GM23338 (cell line): ENCODE measurements at regions not wholly inside any gene's neighbourhood (a gene's known extent, or its start where the extent isn't known, plus 50 kb on each side); places are given as distances from the start of the nearest gene placed in this dataset.

Experiments used
- CREB1 ChIP-seq: fragments of 250-450 bp; sonication (Bioruptor Pico); IDR thresholded peaks from 2 replicates; pipeline ENCODE4 v1.5.0; 2020; ENCODE audit warnings: low read depth, mild to moderate bottlenecking, moderate library complexity
- ETS1 ChIP-seq: IDR thresholded peaks from 2 replicates; pipeline ENCODE4 v1.6.1; 2016; ENCODE audit warnings: antibody characterized with exemption
- EZH2 ChIP-seq: fragments of 200-600 bp; sonication (generic); IDR thresholded peaks from one replicate; pipeline ENCODE4 v1.8.0; 2017; ENCODE audit warnings: antibody characterized with exemption, mild to moderate bottlenecking, low read depth; ENCODE audit not compliant: unreplicated experiment
- EZH2phosphoT487 ChIP-seq: fragments of 200-600 bp; sonication (generic); IDR thresholded peaks from one replicate; pipeline ENCODE4 v1.8.1; 2018; ENCODE audit warnings: antibody characterized with exemption; ENCODE audit not compliant: unreplicated experiment
- JUNB ChIP-seq: IDR thresholded peaks from one replicate; pipeline ENCODE4 v1.6.1; 2016; ENCODE audit warnings: antibody characterized with exemption; ENCODE audit not compliant: unreplicated experiment
- POLR2AphosphoS5 ChIP-seq: IDR thresholded peaks from 2 replicates; pipeline ENCODE4 v1.6.1; 2016; ENCODE audit warnings: antibody characterized with exemption, low read depth
- REST ChIP-seq: IDR thresholded peaks from one replicate; pipeline ENCODE4 v1.6.1; 2018; ENCODE audit warnings: antibody characterized with exemption; ENCODE audit not compliant: unreplicated experiment
- ZNF114 ChIP-seq: fragments of 250-450 bp; sonication (Bioruptor Pico); IDR thresholded peaks from 2 replicates; pipeline ENCODE4 v1.5.0; 2020; ENCODE audit warnings: mild to moderate bottlenecking, moderate library complexity
- ZNF331 ChIP-seq: fragments of 250-450 bp; sonication (Bioruptor Pico); IDR thresholded peaks from 2 replicates; pipeline ENCODE4 v1.5.0; 2020; ENCODE audit warnings: low read depth, mild to moderate bottlenecking, moderate library complexity

GRCh38 chrX:146755214-146755613 lies 54.4 kb upstream of the CXorf51B start (continued):
- TF ChIP-seq REST (no peak), JUNB (no peak), ETS1 (no peak), EZH2 (no peak), EZH2phosphoT487 (no peak), CREB1 (CRISPR knock-in tag) (no peak), POLR2AphosphoS5 (no peak), ZNF331 (no peak), ZNF114 (no peak)
